IMR-90 (cell line): ENCODE measurements at regions not wholly inside any gene's neighbourhood (a gene's known extent, or its start where the extent isn't known, plus 50 kb on each side); places are given as distances from the start of the nearest gene placed in this dataset.

Experiments used
- ATAC-seq: fragments of 200-7000 bp; cut with Tn5 transposase; 2 replicates; pipeline ENCODE4 v1.9.1; 2020; ENCODE audit warnings: low read depth, mild to moderate bottlenecking, moderate library complexity
- BruUV-seq: library from RNA; stranded (reverse); fragments of 400-500 nt; replicated peaks from 2 replicates; lab custom pipeline; 2021; lab: Mats Ljungman, UMichigan
- CTCF ChIA-PET: fragments of 300-600 bp; formaldehyde crosslinking; extraction: SDS; loops from one replicate; lab custom pipeline; 2021; ENCODE audit warnings: antibody characterized with exemption; lab: Yijun Ruan, JAX
- POLR2A ChIA-PET: fragments of 300-600 bp; sonication (Branson Sonifier 250); formaldehyde crosslinking; loops from one replicate; lab custom pipeline; 2022; ENCODE audit warnings: antibody characterized with exemption; ENCODE audit not compliant: unreplicated experiment; lab: Charles Lee
- DNase-seq: peaks from one replicate; pipeline ENCODE4 v3.0.0; 2013
- H2AFZ ChIP-seq: replicated peaks from 2 replicates; pipeline ENCODE3; 2013; ENCODE audit warnings: low read length, mild to moderate bottlenecking; ENCODE audit not compliant: poor library complexity
- H2AK5ac ChIP-seq: 2 replicates; pipeline ENCODE4 v1.6.1; 2013; ENCODE audit warnings: low read depth, low read length, inconsistent platforms
- H2AK9ac ChIP-seq: replicated peaks from 2 replicates; pipeline ENCODE3; 2013; ENCODE audit warnings: mild to moderate bottlenecking, low read depth, low read length, moderate library complexity; ENCODE audit not compliant: poor library complexity
- H2BK120ac ChIP-seq: 2 replicates; pipeline ENCODE4 v1.6.1; 2013; ENCODE audit warnings: low read depth, low read length, inconsistent platforms
- H2BK15ac ChIP-seq: 3 replicates; pipeline ENCODE4 v1.6.1; 2013; ENCODE audit warnings: low read depth, low read length, inconsistent platforms
- H2BK20ac ChIP-seq: 2 replicates; pipeline ENCODE4 v1.6.1; 2013; ENCODE audit warnings: low read depth, mild to moderate bottlenecking, inconsistent platforms, low read length, moderate library complexity
- H2BK5ac ChIP-seq: 2 replicates; pipeline ENCODE4 v1.6.1; 2013; ENCODE audit warnings: mild to moderate bottlenecking, low read depth, low read length, inconsistent platforms; ENCODE audit not compliant: poor library complexity, severe bottlenecking
- H3K14ac ChIP-seq: replicated peaks from 2 replicates; pipeline ENCODE4 v1.6.1; 2013; ENCODE audit warnings: low read depth, low read length, inconsistent platforms
- H3K18ac ChIP-seq: 2 replicates; pipeline ENCODE4 v1.6.1; 2013; ENCODE audit warnings: low read depth, low read length, control low read depth
- H3K23ac ChIP-seq: 2 replicates; pipeline ENCODE4 v1.6.1; 2013; ENCODE audit warnings: low read depth, low read length, inconsistent platforms
- H3K27ac ChIP-seq: 2 replicates; pipeline ENCODE4 v1.5.1; 2013; ENCODE audit warnings: mild to moderate bottlenecking, control low read depth, low read length; ENCODE audit not compliant: insufficient read depth
- H3K27me3 ChIP-seq: 2 replicates; pipeline ENCODE4 v1.6.1; 2013; ENCODE audit warnings: low read length; ENCODE audit not compliant: control insufficient read depth, insufficient read depth
- H3K36me3 ChIP-seq: 2 replicates; pipeline ENCODE4 v1.6.1; 2013; ENCODE audit warnings: low read length, mixed read lengths; ENCODE audit not compliant: control insufficient read depth, insufficient read depth
- H3K4ac ChIP-seq: 2 replicates; pipeline ENCODE4 v1.6.1; 2013; ENCODE audit warnings: low read depth, low read length, inconsistent platforms
- H3K4me1 ChIP-seq: 2 replicates; pipeline ENCODE4 v1.6.1; 2013; ENCODE audit warnings: low read length, mixed read lengths; ENCODE audit not compliant: control insufficient read depth, insufficient read depth
- H3K4me2 ChIP-seq: 2 replicates; pipeline ENCODE4 v1.6.1; 2013; ENCODE audit warnings: low read depth, mild to moderate bottlenecking, control low read depth, low read length, moderate library complexity
- H3K4me3 ChIP-seq: 2 replicates; pipeline ENCODE4 v1.5.1; 2013; ENCODE audit warnings: low read depth, mild to moderate bottlenecking, control low read depth, low read length, moderate library complexity; ENCODE audit not compliant: insufficient read depth
- H3K56ac ChIP-seq: 2 replicates; pipeline ENCODE4 v1.6.1; 2013; ENCODE audit warnings: low read length, inconsistent platforms; ENCODE audit not compliant: insufficient read depth; ENCODE audit errors: extremely low read depth
- H3K79me1 ChIP-seq, 2 experiments: 2 replicates each; pipeline ENCODE4 v1.6.1; 2013; ENCODE audit warnings: low read length in 2 of 2, inconsistent platforms in 1 of 2, low read depth in 1 of 2
- H3K9ac ChIP-seq: 2 replicates; pipeline ENCODE4 v1.6.1; 2013; ENCODE audit warnings: low read depth, low read length, control low read depth
- H3K9me1 ChIP-seq: 2 replicates; pipeline ENCODE4 v1.6.1; 2013; ENCODE audit warnings: low read length, inconsistent platforms; ENCODE audit not compliant: insufficient read depth
- H3K9me3 ChIP-seq: 2 replicates; pipeline ENCODE4 v1.6.1; 2013; ENCODE audit warnings: low read length; ENCODE audit not compliant: control insufficient read depth, insufficient read depth
- H4K20me1 ChIP-seq: 2 replicates; pipeline ENCODE4 v1.6.1; 2013; ENCODE audit warnings: low read length, inconsistent platforms; ENCODE audit not compliant: insufficient read depth
- H4K5ac ChIP-seq: 2 replicates; pipeline ENCODE4 v1.6.1; 2013; ENCODE audit warnings: mild to moderate bottlenecking, low read depth, low read length, control low read depth
- H4K8ac ChIP-seq, 2 experiments: 2 replicates each; pipeline ENCODE4 v1.6.1; 2013; ENCODE audit warnings: low read depth in 2 of 2, low read length in 2 of 2, control low read depth in 1 of 2, inconsistent platforms in 1 of 2
- H4K91ac ChIP-seq: 2 replicates; pipeline ENCODE4 v1.6.1; 2013; ENCODE audit warnings: low read depth, low read length, inconsistent platforms; ENCODE audit not compliant: insufficient read depth
- BHLHE40 ChIP-seq: fragments of 150-350 bp; IDR thresholded peaks from 2 replicates; pipeline ENCODE4 v1.6.1; 2016; ENCODE audit warnings: mild to moderate bottlenecking, low read depth, low read length
- CEBPB ChIP-seq: IDR thresholded peaks from 2 replicates; pipeline ENCODE4 v1.6.1; 2012; ENCODE audit warnings: low read depth, low read length, improper control_type of control experiment
- CHD1 ChIP-seq: IDR thresholded peaks from 2 replicates; pipeline ENCODE4 v1.6.1; 2012; ENCODE audit warnings: low read depth, low read length, improper control_type of control experiment
- FOS ChIP-seq: fragments of 150-350 bp; IDR thresholded peaks from 2 replicates; pipeline ENCODE4 v1.6.1; 2016; ENCODE audit warnings: low read depth, low read length
- MAFK ChIP-seq: IDR thresholded peaks from 2 replicates; pipeline ENCODE4 v1.6.1; 2012; ENCODE audit warnings: low read depth, low read length, improper control_type of control experiment
- MAZ ChIP-seq: IDR thresholded peaks from 2 replicates; pipeline ENCODE4 v1.6.1; 2012; ENCODE audit warnings: low read depth, mild to moderate bottlenecking, low read length, improper control_type of control experiment, moderate library complexity, borderline replicate concordance
- MXI1 ChIP-seq: IDR thresholded peaks from 2 replicates; pipeline ENCODE4 v1.6.1; 2012; ENCODE audit warnings: low read depth, mild to moderate bottlenecking, low read length, moderate library complexity, borderline replicate concordance
- NFE2L2 ChIP-seq: fragments of 150-350 bp; IDR thresholded peaks from 2 replicates; pipeline ENCODE4 v1.6.1; 2016; ENCODE audit warnings: low read depth, mild to moderate bottlenecking, low read length
- POLR2A ChIP-seq: IDR thresholded peaks from 2 replicates; pipeline ENCODE4 v1.6.1; 2012; ENCODE audit warnings: mild to moderate bottlenecking, low read depth, low read length
- RAD21 ChIP-seq: IDR thresholded peaks from 2 replicates; pipeline ENCODE4 v1.6.1; 2012; ENCODE audit warnings: low read length, improper control_type of control experiment
- RCOR1 ChIP-seq: IDR thresholded peaks from 2 replicates; pipeline ENCODE4 v1.6.1; 2012; ENCODE audit warnings: mild to moderate bottlenecking, low read length, improper control_type of control experiment; ENCODE audit not compliant: insufficient replicate concordance
- RFX5 ChIP-seq: IDR thresholded peaks from 2 replicates; pipeline ENCODE4 v1.8.0; 2012; ENCODE audit warnings: low read depth, mild to moderate bottlenecking, low read length, moderate library complexity
- SMC3 ChIP-seq: fragments of 150-350 bp; IDR thresholded peaks from 2 replicates; pipeline ENCODE4 v1.6.1; 2016; ENCODE audit warnings: low read depth, mild to moderate bottlenecking, antibody characterized with exemption, low read length, moderate library complexity
- WGBS, 2 experiments: methylation state at CpG; one replicate each; pipeline versions ENCODE4 v1.1.5 to v1.1.7; 2013; ENCODE audit warnings: missing lambda C conversion rate in 2 of 2; ENCODE audit not compliant: insufficient read length in 1 of 2; ENCODE audit errors: extremely low coverage in 2 of 2; 5-methylcytosine and 5-hydroxymethylcytosine counted together
- dilution Hi-C: fragments of 300-500 bp; cut with HindIII; formaldehyde crosslinking; loops from one replicate; pipeline ENCODE4 v1.14.3; 2018; ENCODE audit warnings: low sequenced_read_pairs; ENCODE audit not compliant: unreplicated experiment
- in situ Hi-C: fragments of 300-500 bp; cut with MboI; formaldehyde crosslinking; loops from 3 replicates; pipeline ENCODE4 v1.14.3; 2019; ENCODE audit warnings: low sequenced_read_pairs, inconsistent platforms, mixed read lengths
- intact Hi-C: fragments of 100-400 bp; cut with micrococcal nuclease; formaldehyde crosslinking; loops from 2 replicates; pipeline ENCODE4 v1.10.0; 2022
- TF ChIP-seq, protein P1 (sequence below): fragments of 150-350 bp; IDR thresholded peaks from 2 replicates; pipeline ENCODE4 v1.6.1; 2016; ENCODE audit warnings: low read depth, mild to moderate bottlenecking, low read length, moderate library complexity, borderline replicate concordance
- TF ChIP-seq, protein P2 (sequence below): fragments of 150-350 bp; IDR thresholded peaks from 2 replicates; pipeline ENCODE4 v1.6.1; 2017; ENCODE audit warnings: mild to moderate bottlenecking, antibody characterized with exemption, low read length, low read depth
- TF ChIP-seq, protein P3 (sequence below): conservative IDR thresholded peaks from 2 replicates; pipeline ENCODE4 v1.5.1; 2012; ENCODE audit warnings: mild to moderate bottlenecking, low read depth, low read length, improper control_type of control experiment

DNA sequence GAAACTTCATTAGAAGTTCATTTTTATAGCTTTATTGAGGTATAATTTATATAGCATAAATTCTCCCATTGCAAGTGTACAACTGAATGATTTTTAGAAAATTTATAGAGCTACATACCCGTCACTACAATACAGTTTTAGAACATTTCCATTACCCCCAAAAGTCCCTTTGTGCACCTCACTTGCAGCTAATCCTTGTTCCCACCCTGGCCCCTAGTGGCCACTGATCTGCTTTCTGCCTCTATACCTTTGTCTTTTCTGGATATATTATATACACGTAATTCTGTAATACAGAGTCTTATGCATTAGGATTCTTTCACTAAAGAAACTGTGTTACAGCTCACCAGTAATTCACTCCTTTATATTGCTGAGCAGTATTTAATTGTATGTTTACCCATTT is 145.1 kb upstream of the DIO2 start:
- in situ Hi-C loops (no loop called here), dilution Hi-C loops (no loop called here), intact Hi-C loops (no loop called here)
- H2BK20ac ChIP-seq = no peak overlapping the region
- ChIA-PET POLR2A (no interaction called here), CTCF (interaction anchor here (0.5 to 1.3 kb wide), 7 partner anchors 9 to 300 kb away, joined by 3 to 11 read pairs (median 3); no protein-coding TSS in a partner anchor)
- H3K4me3 ChIP-seq = no peak overlapping the region
- no peak overlapping the region for H4K5ac ChIP-seq
- no peak overlapping the region for H2AK9ac ChIP-seq
- BruUV-seq = no TSS peak
- H3K14ac ChIP-seq = no peak overlapping the region
- H3K4me2 ChIP-seq = no peak overlapping the region
- no peaks in the 10 kb centered on the region for H3K27me3 ChIP-seq
- no peak for TF ChIP-seq POLR2A
- peak; percentile 56 for TF ChIP-seq RAD21
- TF ChIP-seq SMC3 = peak; percentile 36; the same call in 1 of the 2 replicates
- no peak for TF ChIP-seq RFX5
- no peak for TF ChIP-seq MAZ
- no peak for TF ChIP-seq FOS
- TF ChIP-seq, protein P1, sequence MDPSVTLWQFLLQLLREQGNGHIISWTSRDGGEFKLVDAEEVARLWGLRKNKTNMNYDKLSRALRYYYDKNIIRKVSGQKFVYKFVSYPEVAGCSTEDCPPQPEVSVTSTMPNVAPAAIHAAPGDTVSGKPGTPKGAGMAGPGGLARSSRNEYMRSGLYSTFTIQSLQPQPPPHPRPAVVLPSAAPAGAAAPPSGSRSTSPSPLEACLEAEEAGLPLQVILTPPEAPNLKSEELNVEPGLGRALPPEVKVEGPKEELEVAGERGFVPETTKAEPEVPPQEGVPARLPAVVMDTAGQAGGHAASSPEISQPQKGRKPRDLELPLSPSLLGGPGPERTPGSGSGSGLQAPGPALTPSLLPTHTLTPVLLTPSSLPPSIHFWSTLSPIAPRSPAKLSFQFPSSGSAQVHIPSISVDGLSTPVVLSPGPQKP = no peak
- TF ChIP-seq, protein P2, sequence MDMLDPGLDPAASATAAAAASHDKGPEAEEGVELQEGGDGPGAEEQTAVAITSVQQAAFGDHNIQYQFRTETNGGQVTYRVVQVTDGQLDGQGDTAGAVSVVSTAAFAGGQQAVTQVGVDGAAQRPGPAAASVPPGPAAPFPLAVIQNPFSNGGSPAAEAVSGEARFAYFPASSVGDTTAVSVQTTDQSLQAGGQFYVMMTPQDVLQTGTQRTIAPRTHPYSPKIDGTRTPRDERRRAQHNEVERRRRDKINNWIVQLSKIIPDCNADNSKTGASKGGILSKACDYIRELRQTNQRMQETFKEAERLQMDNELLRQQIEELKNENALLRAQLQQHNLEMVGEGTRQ = no peak
- no peak for TF ChIP-seq MXI1
- TF ChIP-seq, protein P3, sequence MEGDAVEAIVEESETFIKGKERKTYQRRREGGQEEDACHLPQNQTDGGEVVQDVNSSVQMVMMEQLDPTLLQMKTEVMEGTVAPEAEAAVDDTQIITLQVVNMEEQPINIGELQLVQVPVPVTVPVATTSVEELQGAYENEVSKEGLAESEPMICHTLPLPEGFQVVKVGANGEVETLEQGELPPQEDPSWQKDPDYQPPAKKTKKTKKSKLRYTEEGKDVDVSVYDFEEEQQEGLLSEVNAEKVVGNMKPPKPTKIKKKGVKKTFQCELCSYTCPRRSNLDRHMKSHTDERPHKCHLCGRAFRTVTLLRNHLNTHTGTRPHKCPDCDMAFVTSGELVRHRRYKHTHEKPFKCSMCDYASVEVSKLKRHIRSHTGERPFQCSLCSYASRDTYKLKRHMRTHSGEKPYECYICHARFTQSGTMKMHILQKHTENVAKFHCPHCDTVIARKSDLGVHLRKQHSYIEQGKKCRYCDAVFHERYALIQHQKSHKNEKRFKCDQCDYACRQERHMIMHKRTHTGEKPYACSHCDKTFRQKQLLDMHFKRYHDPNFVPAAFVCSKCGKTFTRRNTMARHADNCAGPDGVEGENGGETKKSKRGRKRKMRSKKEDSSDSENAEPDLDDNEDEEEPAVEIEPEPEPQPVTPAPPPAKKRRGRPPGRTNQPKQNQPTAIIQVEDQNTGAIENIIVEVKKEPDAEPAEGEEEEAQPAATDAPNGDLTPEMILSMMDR = peak; percentile 50
- no peak for TF ChIP-seq CEBPB
- no peak for TF ChIP-seq CHD1
- TF ChIP-seq MAFK = no peak
- no peak for TF ChIP-seq NFE2L2
- no peak for TF ChIP-seq BHLHE40
- TF ChIP-seq RCOR1 = no peak
- no peak overlapping the region for H3K23ac ChIP-seq
- no peak overlapping the region for H2BK120ac ChIP-seq
- no peaks in the 10 kb centered on the region for H3K79me1 ChIP-seq
- H3K4ac ChIP-seq = no peak overlapping the region
- no peak overlapping the region for H3K18ac ChIP-seq
- no CpG with 5 or more reads among the region's 2 CpGs for WGBS, 2 experiments
- no peak overlapping the region for H4K91ac ChIP-seq
- no peaks in the 10 kb centered on the region for H3K4me1 ChIP-seq
- no peak overlapping the region for H3K27ac ChIP-seq
- H3K9me1 ChIP-seq = no peaks in the 10 kb centered on the region
- no peak overlapping the region for H3K56ac ChIP-seq
- no peaks in the 10 kb centered on the region for H3K36me3 ChIP-seq
- H3K9ac ChIP-seq = no peak overlapping the region
- no peak overlapping the region for H2BK15ac ChIP-seq
- H2AFZ ChIP-seq = no peak overlapping the region
- H2BK5ac ChIP-seq = no peak overlapping the region
- no peak overlapping the region for H4K8ac ChIP-seq
- DNase-seq (peak; percentile 40), ATAC-seq (peak; percentile 40)
- H3K9me3 ChIP-seq = no peaks in the 10 kb centered on the region
- no peak overlapping the region for H2AK5ac ChIP-seq
- no peaks in the 10 kb centered on the region for H4K20me1 ChIP-seq
